Keratinocyte (primary cell): ENCODE measurements at regions not wholly inside any gene's neighbourhood (a gene's known extent, or its start where the extent isn't known, plus 50 kb on each side); places are given as distances from the start of the nearest gene placed in this dataset.

Experiments
- EZH2 ChIP-seq: IDR thresholded peaks from one replicate; pipeline ENCODE4 v1.6.1; 2012; ENCODE audit warnings: inconsistent platforms, mild to moderate bottlenecking, low read length, moderate library complexity
- TF ChIP-seq, protein P1 (sequence below), 3 experiments: IDR thresholded peaks in 1 of 3; conservative IDR thresholded peaks in 1 of 3; optimal IDR thresholded peaks in 1 of 3; 2 replicates in 2 of 3; 3 replicates in 1 of 3; pipeline versions ENCODE3 to v1.5.1; 2011; ENCODE audit warnings: low read length in 3 of 3, mild to moderate bottlenecking in 3 of 3, moderate library complexity in 2 of 3, control low read depth in 1 of 3, inconsistent platforms in 1 of 3; ENCODE audit not compliant: insufficient read depth in 2 of 3; ENCODE audit errors: extremely low read depth in 1 of 3

- TF ChIP-seq, protein P1, sequence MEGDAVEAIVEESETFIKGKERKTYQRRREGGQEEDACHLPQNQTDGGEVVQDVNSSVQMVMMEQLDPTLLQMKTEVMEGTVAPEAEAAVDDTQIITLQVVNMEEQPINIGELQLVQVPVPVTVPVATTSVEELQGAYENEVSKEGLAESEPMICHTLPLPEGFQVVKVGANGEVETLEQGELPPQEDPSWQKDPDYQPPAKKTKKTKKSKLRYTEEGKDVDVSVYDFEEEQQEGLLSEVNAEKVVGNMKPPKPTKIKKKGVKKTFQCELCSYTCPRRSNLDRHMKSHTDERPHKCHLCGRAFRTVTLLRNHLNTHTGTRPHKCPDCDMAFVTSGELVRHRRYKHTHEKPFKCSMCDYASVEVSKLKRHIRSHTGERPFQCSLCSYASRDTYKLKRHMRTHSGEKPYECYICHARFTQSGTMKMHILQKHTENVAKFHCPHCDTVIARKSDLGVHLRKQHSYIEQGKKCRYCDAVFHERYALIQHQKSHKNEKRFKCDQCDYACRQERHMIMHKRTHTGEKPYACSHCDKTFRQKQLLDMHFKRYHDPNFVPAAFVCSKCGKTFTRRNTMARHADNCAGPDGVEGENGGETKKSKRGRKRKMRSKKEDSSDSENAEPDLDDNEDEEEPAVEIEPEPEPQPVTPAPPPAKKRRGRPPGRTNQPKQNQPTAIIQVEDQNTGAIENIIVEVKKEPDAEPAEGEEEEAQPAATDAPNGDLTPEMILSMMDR (optimal IDR thresholded peaks at IDR 0.05 in 1 of 3, IDR thresholded peaks at IDR 0.05 in 1 of 3, conservative IDR thresholded peaks at IDR 0.05 in 1 of 3; ENCODE audit: extremely low read depth in 1 of 3, insufficient read depth in 2 of 3, low read length in 3 of 3) = no peak
- no peak for TF ChIP-seq EZH2
Measured at GRCh38 chr2:106978647-106979046, 92.7 kb upstream of the ST6GAL2 start.
